SKM-1 treated with dmso at 0.1 percent for 144 hours (cell line): ENCODE measurements at regions not wholly inside any gene's neighbourhood (a gene's known extent, or its start where the extent isn't known, plus 50 kb on each side); places are given as distances from the start of the nearest gene placed in this dataset.
A peak's percentile ranks its signal among the peaks of the same experiment; 100 is the strongest.

Source experiments
- DNase-seq: peaks from one replicate; lab custom pipeline; 2025; ENCODE audit not compliant: unreplicated experiment; lab: John Stamatoyannopoulos, UW

- no peak for DNase-seq
These were observed 1094.5 kb upstream of the LRRN3 start for GRCh38 chr7:109996411-109996810.

GRCh38 chr7:109996927-109997326, 1094.0 kb upstream of the LRRN3 start:
- DNase-seq, result no peak

GRCh38 chr7:109997837-109998236, 1093.1 kb upstream of the LRRN3 start:
- no peak for DNase-seq

- no peak for DNase-seq
These were observed 1089.5 kb upstream of the LRRN3 start for GRCh38 chr7:110001254-110001938.

GRCh38 chr7:110003827-110004226, 1087.1 kb upstream of the LRRN3 start:
- DNase-seq, result no peak

- no peak for DNase-seq
These were observed 1083.4 kb upstream of the LRRN3 start for GRCh38 chr7:110007320-110008063.

GRCh38 chr7:110010359-110010758, 1080.6 kb upstream of the LRRN3 start:
- DNase-seq, result peak; percentile 12

- no peak for DNase-seq
These were observed 1073.5 kb upstream of the LRRN3 start for GRCh38 chr7:110017405-110017804.

GRCh38 chr7:110027385-110027784, 1063.5 kb upstream of the LRRN3 start:
- DNase-seq, result no peak

- no peak for DNase-seq
These were observed 1047.4 kb upstream of the LRRN3 start for GRCh38 chr7:110043519-110043918.

- DNase-seq, result no peak
These were observed 1040.1 kb upstream of the LRRN3 start for GRCh38 chr7:110050785-110051184.

GRCh38 chr7:110051372-110051771, 1039.6 kb upstream of the LRRN3 start:
- no peak for DNase-seq

- no peak for DNase-seq
These were observed 1034.6 kb upstream of the LRRN3 start for GRCh38 chr7:110056331-110056730.

GRCh38 chr7:110058401-110058800, 1032.5 kb upstream of the LRRN3 start:
- DNase-seq, result no peak

- DNase-seq, result no peak
These were observed 1029.5 kb upstream of the LRRN3 start for GRCh38 chr7:110061387-110061786.

GRCh38 chr7:110065121-110065520, 1025.8 kb upstream of the LRRN3 start:
- no peak for DNase-seq

GRCh38 chr7:110066843-110067242, 1024.1 kb upstream of the LRRN3 start:
- DNase-seq, result no peak

- DNase-seq, result no peak
These were observed 1019.7 kb upstream of the LRRN3 start for GRCh38 chr7:110071192-110071591.

- DNase-seq, result no peak
These were observed 1015.5 kb upstream of the LRRN3 start for GRCh38 chr7:110075450-110075849.

- no peak for DNase-seq
These were observed 1014.7 kb upstream of the LRRN3 start for GRCh38 chr7:110076194-110076593.

- no peak for DNase-seq
These were observed 1006.6 kb upstream of the LRRN3 start for GRCh38 chr7:110084181-110084807.
